Fibroblast of lung (primary cell): ENCODE measurements at regions not wholly inside any gene's neighbourhood (a gene's known extent, or its start where the extent isn't known, plus 50 kb on each side); places are given as distances from the start of the nearest gene placed in this dataset.
A peak's percentile ranks its signal among the peaks of the same experiment; 100 is the strongest.

Experiments
- DNase-seq, 2 donors: peaks; one replicate each; pipeline versions ENCODE4 v3.0.0 to v3.0.0-alpha.2; 2010; ENCODE audit warnings: low read depth in 2 of 2
- H2AFZ ChIP-seq: 2 replicates; pipeline ENCODE4 v1.5.1; 2012; ENCODE audit warnings: low read length, control low read depth, inconsistent platforms
- H3K27ac ChIP-seq: 2 replicates; pipeline ENCODE4 v1.5.1; 2011; ENCODE audit warnings: low read length, control low read depth; ENCODE audit not compliant: insufficient read depth
- H3K27me3 ChIP-seq: 2 replicates; pipeline ENCODE4 v1.5.1; 2011; ENCODE audit warnings: mild to moderate bottlenecking, low read length; ENCODE audit not compliant: control insufficient read depth, insufficient read depth
- H3K36me3 ChIP-seq: 2 replicates; pipeline ENCODE4 v1.5.1; 2011; ENCODE audit warnings: low read length; ENCODE audit not compliant: control insufficient read depth, insufficient read depth
- H3K4me1 ChIP-seq: 2 replicates; pipeline ENCODE4 v1.5.1; 2011; ENCODE audit warnings: low read length; ENCODE audit not compliant: control insufficient read depth, insufficient read depth; ENCODE audit errors: extremely low read depth
- H3K4me2 ChIP-seq: 2 replicates; pipeline ENCODE4 v1.5.1; 2011; ENCODE audit warnings: low read length, control low read depth; ENCODE audit not compliant: insufficient read depth; ENCODE audit errors: extremely low read depth
- H3K4me3 ChIP-seq, 4 experiments: fragments of 200-600 bp in 1 of 4; sonication (generic) in 1 of 4; replicated peaks in 1 of 4; 2 replicates each; pipeline ENCODE4 v1.5.1; 2011 to 2016; ENCODE audit warnings: low read length in 4 of 4, low read depth in 3 of 4, mild to moderate bottlenecking in 3 of 4, control low read depth in 2 of 4, inconsistent platforms in 1 of 4, mixed read lengths in 1 of 4; ENCODE audit not compliant: insufficient read depth in 1 of 4; ENCODE audit errors: control extremely low read depth in 1 of 4
- H3K79me2 ChIP-seq: 2 replicates; pipeline ENCODE4 v1.5.1; 2012; ENCODE audit warnings: mild to moderate bottlenecking, low read length, inconsistent platforms; ENCODE audit not compliant: control insufficient read depth, insufficient read depth
- H3K9ac ChIP-seq: 2 replicates; pipeline ENCODE4 v1.5.1; 2011; ENCODE audit warnings: mild to moderate bottlenecking, low read length, control low read depth; ENCODE audit not compliant: insufficient read depth
- H3K9me3 ChIP-seq: 2 replicates; pipeline ENCODE4 v1.5.1; 2012; ENCODE audit warnings: low read depth, low read length; ENCODE audit not compliant: control insufficient read depth, insufficient read depth
- H4K20me1 ChIP-seq: 2 replicates; pipeline ENCODE4 v1.5.1; 2011; ENCODE audit warnings: low read length; ENCODE audit not compliant: control insufficient read depth, insufficient read depth; ENCODE audit errors: extremely low read depth
- EZH2 ChIP-seq: IDR thresholded peaks from 2 replicates; pipeline ENCODE4 v1.5.1; 2012; ENCODE audit warnings: low read length, control low read depth, mild to moderate bottlenecking; ENCODE audit errors: missing control alignments
- TF ChIP-seq, protein P1 (sequence below), 2 donors: IDR thresholded peaks in 1 of 2; conservative IDR thresholded peaks in 1 of 2; 1 replicate in 1 of 2; 2 replicates in 1 of 2; pipeline ENCODE4 v1.5.1; 2011 to 2012; ENCODE audit warnings: low read length in 2 of 2, control low read depth in 1 of 2, inconsistent platforms in 1 of 2, low read depth in 1 of 2, mild to moderate bottlenecking in 1 of 2

GRCh38 chr4:54587107-54587891 is 70.5 kb upstream of the KIT start:
- Histone ChIP-seq H2AFZ (no peak overlapping the region), H3K27me3 (no peaks in the 10 kb centered on the region), H3K27ac (no peak overlapping the region), H4K20me1 (no peaks in the 10 kb centered on the region), H3K9me3 (no peaks in the 10 kb centered on the region), H3K79me2 (no peaks in the 10 kb centered on the region), H3K9ac (no peak overlapping the region), H3K4me1 (peaks cover 5% of the 10 kb centered on the region), H3K4me3 (no peak overlapping the region), H3K4me2 (no peak overlapping the region), H3K36me3 (no peaks in the 10 kb centered on the region)
- DNase-seq: no peak
- no peak for TF ChIP-seq EZH2
- TF ChIP-seq, protein P1, sequence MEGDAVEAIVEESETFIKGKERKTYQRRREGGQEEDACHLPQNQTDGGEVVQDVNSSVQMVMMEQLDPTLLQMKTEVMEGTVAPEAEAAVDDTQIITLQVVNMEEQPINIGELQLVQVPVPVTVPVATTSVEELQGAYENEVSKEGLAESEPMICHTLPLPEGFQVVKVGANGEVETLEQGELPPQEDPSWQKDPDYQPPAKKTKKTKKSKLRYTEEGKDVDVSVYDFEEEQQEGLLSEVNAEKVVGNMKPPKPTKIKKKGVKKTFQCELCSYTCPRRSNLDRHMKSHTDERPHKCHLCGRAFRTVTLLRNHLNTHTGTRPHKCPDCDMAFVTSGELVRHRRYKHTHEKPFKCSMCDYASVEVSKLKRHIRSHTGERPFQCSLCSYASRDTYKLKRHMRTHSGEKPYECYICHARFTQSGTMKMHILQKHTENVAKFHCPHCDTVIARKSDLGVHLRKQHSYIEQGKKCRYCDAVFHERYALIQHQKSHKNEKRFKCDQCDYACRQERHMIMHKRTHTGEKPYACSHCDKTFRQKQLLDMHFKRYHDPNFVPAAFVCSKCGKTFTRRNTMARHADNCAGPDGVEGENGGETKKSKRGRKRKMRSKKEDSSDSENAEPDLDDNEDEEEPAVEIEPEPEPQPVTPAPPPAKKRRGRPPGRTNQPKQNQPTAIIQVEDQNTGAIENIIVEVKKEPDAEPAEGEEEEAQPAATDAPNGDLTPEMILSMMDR (conservative IDR thresholded peaks at IDR 0.05 in 1 of 2, IDR thresholded peaks at IDR 0.05 in 1 of 2; ENCODE audit: low read depth in 1 of 2, low read length in 2 of 2): no peak

DNA sequence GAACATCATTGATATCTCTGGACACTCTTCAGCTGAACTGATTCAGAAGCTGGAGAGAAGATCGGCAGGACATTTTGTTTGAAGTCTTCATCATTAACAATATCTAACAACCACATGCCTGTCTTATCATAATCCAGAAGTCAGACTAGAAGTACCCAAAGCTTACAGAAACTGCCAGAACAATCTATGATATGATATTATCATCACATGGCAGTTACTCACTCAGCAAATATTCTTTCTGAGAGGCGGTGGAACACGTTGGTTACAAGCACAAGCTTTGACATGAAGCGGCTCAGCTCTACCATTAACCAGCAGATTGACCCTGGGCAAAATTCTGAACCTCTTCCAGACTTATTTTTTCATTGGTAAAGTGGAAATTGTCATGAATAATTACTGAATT is 69.4 kb upstream of the KIT start:
- Histone ChIP-seq H4K20me1 (no peaks in the 10 kb centered on the region), H3K79me2 (no peaks in the 10 kb centered on the region), H2AFZ (no peak overlapping the region), H3K9ac (no peak overlapping the region), H3K36me3 (no peaks in the 10 kb centered on the region), H3K27ac (no peak overlapping the region), H3K9me3 (no peaks in the 10 kb centered on the region), H3K27me3 (no peaks in the 10 kb centered on the region), H3K4me1 (peaks cover 5% of the 10 kb centered on the region), H3K4me3 (no peak overlapping the region), H3K4me2 (no peak overlapping the region)
- no peak for TF ChIP-seq EZH2
- TF ChIP-seq, protein P1 (conservative IDR thresholded peaks at IDR 0.05 in 1 of 2, IDR thresholded peaks at IDR 0.05 in 1 of 2; ENCODE audit: low read depth in 1 of 2, low read length in 2 of 2): no peak
- DNase-seq: peak in 1 of 2 donors; percentile 15

GRCh38 chr4:54589586-54589985 is 68.2 kb upstream of the KIT start:
- no peak for TF ChIP-seq EZH2
- TF ChIP-seq, protein P1 (conservative IDR thresholded peaks at IDR 0.05 in 1 of 2, IDR thresholded peaks at IDR 0.05 in 1 of 2; ENCODE audit: low read depth in 1 of 2, low read length in 2 of 2): no peak
- H4K20me1 ChIP-seq: no peaks in the 10 kb centered on the region
- no peak overlapping the region for H3K9ac ChIP-seq
- H3K4me1 ChIP-seq: peaks cover 5% of the 10 kb centered on the region
- no peak overlapping the region for H3K27ac ChIP-seq
- no peak overlapping the region for H2AFZ ChIP-seq
- no peaks in the 10 kb centered on the region for H3K27me3 ChIP-seq
- H3K9me3 ChIP-seq: no peaks in the 10 kb centered on the region
- H3K36me3 ChIP-seq: no peaks in the 10 kb centered on the region
- no peak overlapping the region for H3K4me3 ChIP-seq
- no peak overlapping the region for H3K4me2 ChIP-seq
- no peaks in the 10 kb centered on the region for H3K79me2 ChIP-seq
- DNase-seq: no peak
